OCI-LY7 (cell line): ENCODE measurements at regions not wholly inside any gene's neighbourhood (a gene's known extent, or its start where the extent isn't known, plus 50 kb on each side); places are given as distances from the start of the nearest gene placed in this dataset.
A peak's percentile ranks its signal among the peaks of the same experiment; 100 is the strongest.
"Not testable (repeated sequence)": the region's sequence is repeated elsewhere in the genome, so short reads cannot be mapped to it uniquely, and the experiment has no call there.

ENCODE experiments used
- BruUV-seq: library from RNA; stranded (reverse); fragments of 400-500 nt; replicated peaks from 2 replicates; lab custom pipeline; 2021; lab: Mats Ljungman, UMichigan
- CTCF ChIA-PET: fragments of 300-600 bp; sonication (Branson Sonifier 250); formaldehyde crosslinking; loops from one replicate; lab custom pipeline; 2022; ENCODE audit warnings: antibody characterized with exemption; ENCODE audit not compliant: unreplicated experiment; lab: Charles Lee
- POLR2A ChIA-PET: fragments of 300-600 bp; sonication (Branson Sonifier 250); formaldehyde crosslinking; loops from one replicate; lab custom pipeline; 2022; ENCODE audit warnings: antibody characterized with exemption; lab: Charles Lee
- DNase-seq: peaks from one replicate; pipeline ENCODE4 v3.0.0-alpha.2; 2015; ENCODE audit warnings: low spot score
- H2AFZ ChIP-seq: fragments of 200-600 bp; sonication (generic), shearing (Covaris generic); 2 replicates; pipeline ENCODE4 v1.6.1; 2014; ENCODE audit warnings: mild to moderate bottlenecking, antibody characterized with exemption, low read length, moderate library complexity
- H3K27ac ChIP-seq: fragments of 200-600 bp; sonication (generic); 2 replicates; pipeline ENCODE4 v1.5.1; 2014; ENCODE audit warnings: mixed run types, low read depth, mild to moderate bottlenecking, moderate library complexity, low read length, inconsistent platforms; ENCODE audit not compliant: poor library complexity, severe bottlenecking
- H3K36me3 ChIP-seq: fragments of 200-600 bp; sonication (generic); 2 replicates; pipeline ENCODE4 v1.6.1; 2014; ENCODE audit warnings: mild to moderate bottlenecking, antibody characterized with exemption, low read length, moderate library complexity, mixed read lengths; ENCODE audit not compliant: insufficient read depth
- H3K4me1 ChIP-seq: fragments of 200-600 bp; sonication (generic); 2 replicates; pipeline ENCODE4 v1.5.1; 2014; ENCODE audit warnings: mild to moderate bottlenecking, low read length; ENCODE audit not compliant: insufficient read depth, poor library complexity, severe bottlenecking
- H3K4me2 ChIP-seq: fragments of 200-600 bp; sonication (generic); 2 replicates; pipeline ENCODE4 v1.6.1; 2014; ENCODE audit warnings: mild to moderate bottlenecking, low read length
- H3K4me3 ChIP-seq: fragments of 200-600 bp; sonication (generic); 2 replicates; pipeline ENCODE4 v1.5.1; 2014; ENCODE audit warnings: mild to moderate bottlenecking, low read depth, low read length; ENCODE audit not compliant: poor library complexity, severe bottlenecking
- H3K79me2 ChIP-seq: fragments of 200-600 bp; sonication (generic); 2 replicates; pipeline ENCODE4 v1.6.1; 2016; ENCODE audit warnings: low read depth, mild to moderate bottlenecking, low read length, moderate library complexity, mixed read lengths; ENCODE audit not compliant: insufficient read depth
- H3K9me2 ChIP-seq: fragments of 200-600 bp; sonication (generic); 2 replicates; pipeline ENCODE4 v1.6.1; 2016; ENCODE audit warnings: mild to moderate bottlenecking, low read length, mixed read lengths; ENCODE audit not compliant: insufficient read depth
- H3K9me3 ChIP-seq: fragments of 200-600 bp; sonication (generic); 2 replicates; pipeline ENCODE4 v1.6.1; 2014; ENCODE audit warnings: mild to moderate bottlenecking, mixed run types, low read length, mixed read lengths
- H4K20me1 ChIP-seq: fragments of 200-600 bp; sonication (generic); 2 replicates; pipeline ENCODE4 v1.6.1; 2014; ENCODE audit warnings: mild to moderate bottlenecking, antibody characterized with exemption, low read length, moderate library complexity, mixed read lengths; ENCODE audit not compliant: insufficient read depth
- intact Hi-C: fragments of 100-400 bp; cut with micrococcal nuclease; formaldehyde crosslinking; loops from one replicate; pipeline ENCODE4 v1.10.0; 2022; ENCODE audit not compliant: unreplicated experiment

DNA sequence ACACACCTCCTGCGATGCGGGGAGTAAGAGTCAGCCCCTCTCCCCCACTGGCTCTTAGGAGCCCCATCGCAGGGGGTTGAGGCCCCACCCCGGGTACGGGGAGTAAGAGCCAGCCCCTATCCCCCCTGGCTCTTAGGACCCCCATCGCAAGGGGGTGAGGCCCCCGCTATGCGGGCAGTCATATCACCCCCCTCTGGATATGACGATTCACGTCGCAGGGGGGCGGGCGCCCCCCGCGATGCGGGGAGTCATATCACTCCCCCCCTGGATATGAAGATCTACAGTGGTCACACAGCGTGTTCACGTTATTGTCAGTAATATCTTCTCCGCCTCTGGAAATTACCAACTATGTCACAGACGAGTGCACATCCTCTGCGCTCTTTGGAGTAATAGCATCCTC, 61.1 kb downstream of the DEFB131A start:
- DNase-seq, BruUV-seq, CTCF ChIA-PET, H3K36me3 ChIP-seq, H3K4me1 ChIP-seq, H3K9me3 ChIP-seq, H3K4me2 ChIP-seq, H4K20me1 ChIP-seq, intact Hi-C loops, POLR2A ChIA-PET, H3K4me3 ChIP-seq, H3K79me2 ChIP-seq, H2AFZ ChIP-seq, H3K9me2 ChIP-seq, H3K27ac ChIP-seq: not testable (repeated sequence)

DNA sequence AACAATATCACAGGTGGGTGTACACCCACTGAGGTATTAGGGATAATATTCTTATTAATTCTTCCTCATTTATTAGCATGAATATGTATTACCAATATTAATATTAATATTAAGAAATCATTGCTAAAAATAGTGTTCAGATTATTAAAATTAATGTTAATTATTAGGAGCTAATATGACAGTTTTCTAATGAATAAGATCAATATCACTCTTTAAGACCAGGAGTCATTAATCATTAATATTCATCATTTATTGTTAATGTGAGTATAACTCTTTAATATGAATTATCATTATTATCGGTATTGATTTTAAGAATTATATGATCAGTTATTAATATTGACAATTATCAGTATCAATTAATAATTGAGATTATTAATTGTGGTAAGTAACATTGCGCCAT, 62.5 kb downstream of the DEFB131A start:
- H3K36me3 ChIP-seq, H3K9me3 ChIP-seq, BruUV-seq, DNase-seq, CTCF ChIA-PET, H3K27ac ChIP-seq, H3K4me2 ChIP-seq, H3K4me3 ChIP-seq, H4K20me1 ChIP-seq, H2AFZ ChIP-seq, H3K9me2 ChIP-seq, intact Hi-C loops, H3K4me1 ChIP-seq, POLR2A ChIA-PET, H3K79me2 ChIP-seq: not testable (repeated sequence)

DNA sequence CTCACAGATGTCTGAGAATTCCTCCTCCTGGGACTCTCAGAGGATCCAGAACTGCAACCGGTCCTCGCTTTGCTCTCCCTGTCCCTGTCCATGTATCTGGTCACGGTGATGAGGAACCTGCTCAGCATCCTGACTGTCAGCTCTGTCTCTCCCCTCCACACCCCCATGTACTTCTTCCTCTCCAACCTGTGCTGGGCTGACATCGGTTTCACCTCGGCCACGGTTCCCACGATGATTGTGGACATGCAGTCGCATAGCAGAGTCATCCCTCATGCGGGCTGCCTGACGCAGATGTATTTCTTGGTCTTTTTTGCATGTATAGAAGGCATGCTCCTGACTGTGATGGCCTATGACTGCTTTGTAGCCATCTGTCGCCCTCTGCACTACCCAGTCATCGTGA, 68.7 kb downstream of the DEFB131A start:
- BruUV-seq, CTCF ChIA-PET, H2AFZ ChIP-seq, H3K27ac ChIP-seq, H3K4me3 ChIP-seq, H3K36me3 ChIP-seq, DNase-seq, H3K79me2 ChIP-seq, H4K20me1 ChIP-seq, H3K9me2 ChIP-seq, H3K4me2 ChIP-seq, H3K9me3 ChIP-seq, POLR2A ChIA-PET, intact Hi-C loops, H3K4me1 ChIP-seq: not testable (repeated sequence)

DNA sequence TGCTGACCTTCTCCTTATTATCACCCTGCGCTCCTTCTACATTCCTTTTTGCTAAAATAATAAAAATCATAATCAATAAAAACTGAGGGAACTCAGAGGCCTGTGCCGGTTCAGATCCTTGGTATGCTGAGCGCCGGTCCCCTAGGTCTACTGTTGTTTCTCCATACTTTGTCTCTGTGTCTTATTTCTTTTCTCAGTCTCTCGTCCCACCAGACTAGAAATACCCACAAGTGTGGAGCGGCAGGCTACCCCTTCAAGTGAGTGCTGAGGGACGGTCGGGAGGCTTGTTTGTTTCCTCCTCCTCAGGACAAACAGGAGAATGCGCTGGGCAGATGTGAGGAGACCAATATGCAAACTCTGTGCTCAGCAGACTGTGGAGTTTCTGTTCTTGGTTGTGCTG, 75.4 kb downstream of the DEFB131A start:
- POLR2A ChIA-PET, H3K9me2 ChIP-seq, CTCF ChIA-PET, H3K4me2 ChIP-seq, H3K36me3 ChIP-seq, H3K9me3 ChIP-seq, intact Hi-C loops, H3K27ac ChIP-seq, H3K4me1 ChIP-seq, H3K79me2 ChIP-seq, H2AFZ ChIP-seq, BruUV-seq, DNase-seq, H3K4me3 ChIP-seq, H4K20me1 ChIP-seq: not testable (repeated sequence)

DNA sequence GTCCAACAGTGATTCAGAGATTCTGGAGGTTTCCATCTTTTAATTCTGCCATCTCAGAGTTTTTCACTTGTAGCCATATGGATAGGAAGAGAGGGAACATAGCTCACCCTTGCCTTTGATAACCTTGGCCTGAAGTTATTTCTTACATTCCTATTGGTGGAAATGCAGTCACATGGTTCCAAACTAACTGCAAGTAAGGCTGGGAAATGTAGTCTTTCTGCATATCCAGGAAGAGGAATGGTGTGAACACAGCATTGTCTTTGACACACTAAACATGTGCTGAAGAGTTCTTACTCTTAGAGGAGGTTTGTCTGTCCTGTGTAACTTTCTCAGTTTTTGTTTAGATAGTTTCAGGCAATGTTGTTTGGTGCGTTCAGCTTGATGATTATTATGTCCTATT, 78.7 kb downstream of the DEFB131A start:
- H3K9me3 ChIP-seq, H2AFZ ChIP-seq, H3K4me2 ChIP-seq, BruUV-seq, H3K27ac ChIP-seq, H3K36me3 ChIP-seq, CTCF ChIA-PET, H3K4me1 ChIP-seq, H3K9me2 ChIP-seq, H4K20me1 ChIP-seq, H3K79me2 ChIP-seq, POLR2A ChIA-PET, intact Hi-C loops, H3K4me3 ChIP-seq: not testable (repeated sequence)
- peak; percentile 16 for DNase-seq

DNA sequence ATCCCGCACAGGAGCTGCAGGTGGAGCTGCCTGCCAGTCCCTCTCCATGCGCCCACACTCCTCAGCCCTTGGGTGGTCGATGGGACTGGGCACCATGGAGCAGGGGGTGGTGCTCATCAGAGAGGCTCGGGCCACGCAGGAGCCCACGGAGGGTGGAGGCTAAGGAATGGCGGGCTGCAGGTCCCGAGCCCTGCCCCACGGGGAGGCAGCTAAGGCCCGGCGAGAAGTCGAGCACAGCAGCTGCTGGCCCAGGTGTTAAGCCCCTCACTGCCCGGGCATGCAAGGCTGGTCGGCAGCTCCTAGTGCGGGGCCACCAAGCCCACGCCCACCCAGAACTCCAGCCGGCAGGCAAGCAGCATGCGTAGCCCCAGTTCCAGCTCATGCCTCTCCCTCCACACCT, 80.2 kb downstream of the DEFB131A start:
- H3K79me2 ChIP-seq, H3K9me3 ChIP-seq, H3K36me3 ChIP-seq, H2AFZ ChIP-seq, BruUV-seq, H3K4me2 ChIP-seq, CTCF ChIA-PET, H4K20me1 ChIP-seq, POLR2A ChIA-PET, intact Hi-C loops, H3K4me1 ChIP-seq, H3K4me3 ChIP-seq, H3K27ac ChIP-seq, H3K9me2 ChIP-seq, DNase-seq: not testable (repeated sequence)
